H9 (cell line): ENCODE measurements at regions not wholly inside any gene's neighbourhood (a gene's known extent, or its start where the extent isn't known, plus 50 kb on each side); places are given as distances from the start of the nearest gene placed in this dataset.
A peak's percentile ranks its signal among the peaks of the same experiment; 100 is the strongest.

Experiments
- DNase-seq: peaks from one replicate; pipeline ENCODE4 v3.0.0-alpha.2; 2017
- H2AFZ ChIP-seq: one replicate; pipeline ENCODE4 v1.6.1; 2013; ENCODE audit warnings: mild to moderate bottlenecking, low read length, control low read depth, moderate library complexity
- H2AK5ac ChIP-seq: 2 replicates; pipeline ENCODE4 v1.6.1; 2013; ENCODE audit warnings: low read length, control low read depth, mixed read lengths; ENCODE audit not compliant: insufficient read length
- H2BK120ac ChIP-seq: one replicate; pipeline ENCODE4 v1.6.1; 2013; ENCODE audit warnings: low read depth, mild to moderate bottlenecking, low read length, control low read depth, inconsistent platforms; ENCODE audit not compliant: poor library complexity, severe bottlenecking
- H2BK12ac ChIP-seq: 2 replicates; pipeline ENCODE4 v1.6.1; 2013; ENCODE audit warnings: low read length, control low read depth, mixed read lengths, low read depth; ENCODE audit not compliant: insufficient read length
- H2BK15ac ChIP-seq: 2 replicates; pipeline ENCODE4 v1.6.1; 2013; ENCODE audit warnings: low read depth, low read length, control low read depth
- H2BK20ac ChIP-seq: one replicate; pipeline ENCODE4 v1.6.1; 2013; ENCODE audit warnings: low read depth, mild to moderate bottlenecking, low read length, control low read depth, inconsistent platforms; ENCODE audit not compliant: poor library complexity, severe bottlenecking
- H2BK5ac ChIP-seq: 2 replicates; pipeline ENCODE4 v1.6.1; 2013; ENCODE audit warnings: low read length, control low read depth, mixed read lengths; ENCODE audit not compliant: insufficient read length
- H3K14ac ChIP-seq: 2 replicates; pipeline ENCODE4 v1.6.1; 2013; ENCODE audit warnings: low read length, control low read depth; ENCODE audit not compliant: insufficient read depth
- H3K18ac ChIP-seq: 2 replicates; pipeline ENCODE4 v1.6.1; 2013; ENCODE audit warnings: low read depth, mild to moderate bottlenecking, mixed read lengths, low read length, control low read depth; ENCODE audit not compliant: insufficient read length
- H3K23ac ChIP-seq: 2 replicates; pipeline ENCODE4 v1.6.1; 2013; ENCODE audit warnings: low read length, control low read depth, mixed read lengths, low read depth; ENCODE audit not compliant: insufficient read length
- H3K23me2 ChIP-seq: 2 replicates; pipeline ENCODE4 v1.6.1; 2013; ENCODE audit warnings: low read depth, mild to moderate bottlenecking, mixed read lengths, low read length, control low read depth; ENCODE audit not compliant: insufficient read length, poor library complexity, severe bottlenecking
- H3K27ac ChIP-seq: 2 replicates; pipeline ENCODE4 v1.5.1; 2013; ENCODE audit warnings: low read length, control low read depth, mixed read lengths, low read depth; ENCODE audit not compliant: insufficient read length
- H3K27me3 ChIP-seq: 2 replicates; pipeline ENCODE4 v1.6.1; 2013; ENCODE audit warnings: low read length, control low read depth, inconsistent platforms; ENCODE audit not compliant: insufficient read depth
- H3K4ac ChIP-seq: 2 replicates; pipeline ENCODE4 v1.6.1; 2013; ENCODE audit warnings: low read depth, mild to moderate bottlenecking, control low read depth, inconsistent platforms, low read length, moderate library complexity
- H3K4me1 ChIP-seq: 2 replicates; pipeline ENCODE4 v1.6.1; 2013; ENCODE audit warnings: low read length, control low read depth, inconsistent platforms; ENCODE audit not compliant: insufficient read depth
- H3K4me2 ChIP-seq: 2 replicates; pipeline ENCODE4 v1.6.1; 2013; ENCODE audit warnings: low read length, control low read depth, mixed read lengths; ENCODE audit not compliant: insufficient read length, insufficient read depth
- H3K56ac ChIP-seq: 2 replicates; pipeline ENCODE4 v1.6.1; 2013; ENCODE audit warnings: low read depth, mild to moderate bottlenecking, mixed read lengths, low read length, control low read depth; ENCODE audit not compliant: insufficient read length
- H3K79me1 ChIP-seq: 2 replicates; pipeline ENCODE4 v1.6.1; 2013; ENCODE audit warnings: low read depth, mild to moderate bottlenecking, moderate library complexity, low read length, control low read depth, inconsistent platforms; ENCODE audit not compliant: insufficient read depth, poor library complexity, severe bottlenecking
- H3K79me2 ChIP-seq: 2 replicates; pipeline ENCODE4 v1.6.1; 2013; ENCODE audit warnings: low read length, control low read depth, inconsistent platforms; ENCODE audit not compliant: insufficient read depth
- H3K9ac ChIP-seq: 2 replicates; pipeline ENCODE4 v1.6.1; 2013; ENCODE audit warnings: low read length, control low read depth, mixed read lengths; ENCODE audit not compliant: insufficient read length; ENCODE audit errors: extremely low read depth
- H3K9me3 ChIP-seq: one replicate; pipeline ENCODE4 v1.6.1; 2013; ENCODE audit warnings: low read depth, low read length, inconsistent platforms; ENCODE audit not compliant: control insufficient read depth
- H3T11ph ChIP-seq: one replicate; pipeline ENCODE4 v1.6.1; 2013; ENCODE audit warnings: mild to moderate bottlenecking, low read length, control low read depth, inconsistent platforms
- H4K20me1 ChIP-seq: one replicate; pipeline ENCODE4 v1.6.1; 2013; ENCODE audit not compliant: control insufficient read depth, insufficient read length, insufficient read depth
- H4K5ac ChIP-seq: 2 replicates; pipeline ENCODE4 v1.6.1; 2013; ENCODE audit warnings: low read depth, mild to moderate bottlenecking, mixed read lengths, low read length, control low read depth; ENCODE audit not compliant: insufficient read length
- H4K8ac ChIP-seq: replicated peaks from 2 replicates; pipeline ENCODE4 v1.6.1; 2013; ENCODE audit warnings: low read length, control low read depth, mixed read lengths, low read depth; ENCODE audit not compliant: insufficient read length
- H4K91ac ChIP-seq: 2 replicates; pipeline ENCODE4 v1.6.1; 2013; ENCODE audit warnings: low read depth, mild to moderate bottlenecking, moderate library complexity, mixed read lengths, low read length, control low read depth; ENCODE audit not compliant: insufficient read length
- H3K27ac Mint-ChIP-seq, 3 experiments: 2 replicates in 2 of 3; 3 replicates in 1 of 3; pipeline ENCODE4 v1.8.0; 2020 to 2021; ENCODE audit warnings: mixed read lengths in 3 of 3, mild to moderate bottlenecking in 1 of 3, moderate library complexity in 1 of 3
- H3K27me3 Mint-ChIP-seq: 2 replicates; pipeline ENCODE4 v1.8.0; 2021; ENCODE audit warnings: low read depth, mild to moderate bottlenecking, moderate library complexity, mixed read lengths
- H3K36me3 Mint-ChIP-seq, 3 experiments: 2 replicates in 2 of 3; 3 replicates in 1 of 3; pipeline ENCODE4 v1.8.0; 2020 to 2021; ENCODE audit warnings: low read depth in 3 of 3, mixed read lengths in 3 of 3; ENCODE audit not compliant: insufficient read depth in 1 of 3
- H3K4me1 Mint-ChIP-seq, 2 experiments: 2 replicates each; pipeline ENCODE4 v1.8.0; 2020; ENCODE audit warnings: mixed read lengths in 2 of 2
- H3K4me3 Mint-ChIP-seq, 2 experiments: 2 replicates in 1 of 2; 3 replicates in 1 of 2; pipeline ENCODE4 v1.8.0; 2020 to 2021; ENCODE audit warnings: mild to moderate bottlenecking in 2 of 2, mixed read lengths in 2 of 2, moderate library complexity in 1 of 2
- H3K9me3 Mint-ChIP-seq, 2 experiments: 2 replicates in 1 of 2; 3 replicates in 1 of 2; pipeline ENCODE4 v1.8.0; 2020; ENCODE audit warnings: mild to moderate bottlenecking in 2 of 2, mixed read lengths in 2 of 2, moderate library complexity in 1 of 2
- WGBS: extraction: QIAGEN DNeasy Blood & Tissue Kit; methylation state at CpG from one replicate; pipeline ENCODE4 v1.1.7; 2013; ENCODE audit warnings: missing lambda C conversion rate, low lambda C conversion rate, mixed read lengths; ENCODE audit not compliant: insufficient read length; ENCODE audit errors: extremely low coverage; 5-methylcytosine and 5-hydroxymethylcytosine counted together
- TF ChIP-seq, protein P1 (sequence below): fragments of 200-600 bp; sonication (generic); conservative IDR thresholded peaks from 3 replicates; pipeline ENCODE4 v1.8.0; 2021; ENCODE audit warnings: antibody characterized with exemption, mild to moderate bottlenecking

DNA sequence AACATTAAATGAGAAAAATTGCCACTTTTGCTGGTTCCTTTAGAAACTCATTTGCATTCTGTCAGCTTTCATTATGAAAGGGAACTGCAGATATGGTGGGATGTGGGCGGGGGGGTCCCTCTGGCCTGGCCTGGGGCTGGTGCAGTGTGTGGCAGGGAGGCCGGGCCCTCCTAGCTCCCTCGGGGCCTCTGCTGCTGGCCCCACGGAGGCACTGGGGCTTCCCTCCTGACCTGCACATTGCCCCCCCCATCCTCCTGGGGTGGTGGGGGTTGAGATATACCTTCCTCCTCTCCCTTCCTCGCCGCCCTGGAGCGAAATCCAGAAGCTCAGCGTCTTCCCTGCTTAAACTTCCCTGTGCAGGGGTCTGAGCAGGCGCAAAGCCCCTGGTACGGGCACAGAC is 1005.9 kb downstream of the BRD1 start:
- Histone ChIP-seq H3K4me1 (no peaks in the 10 kb centered on the region), H2BK12ac (no peak overlapping the region), H3K9ac (no peak overlapping the region), H3K9me3 (no peaks in the 10 kb centered on the region), H4K5ac (no peak overlapping the region), H3K23me2 (no peaks in the 10 kb centered on the region), H3K4ac (no peak overlapping the region), H4K20me1 (no peaks in the 10 kb centered on the region), H3K23ac (no peak overlapping the region), H2BK20ac (no peak overlapping the region), H4K91ac (no peak overlapping the region), H3K56ac (no peak overlapping the region), H3K18ac (no peak overlapping the region), H2AFZ (no peak overlapping the region), H3K79me2 (no peaks in the 10 kb centered on the region), H3T11ph (no peak overlapping the region), H3K27me3 (no peaks in the 10 kb centered on the region), H2BK5ac (no peak overlapping the region), H2BK15ac (peak overlapping the region; percentile 75; the same call in 1 of the 2 replicates), H3K14ac (no peak overlapping the region; the same call in 1 of the 2 replicates), H4K8ac (no peak overlapping the region), H2BK120ac (no peak overlapping the region), H2AK5ac (no peak overlapping the region), H3K4me2 (no peak overlapping the region), H3K27ac (no peak overlapping the region), H3K79me1 (no peaks in the 10 kb centered on the region)
- Mint-ChIP-seq H3K4me1 (peaks cover 0 to 5% of the 10 kb centered on the region in 2 experiments; a peak in 2 of 4 replicates), H3K27me3 (peaks cover 4% of the 10 kb centered on the region), H3K9me3 (no peaks in the 10 kb centered on the region), H3K27ac (no peak overlapping the region), H3K4me3 (no peak overlapping the region), H3K36me3 (no peaks in the 10 kb centered on the region)
- TF ChIP-seq, protein P1, sequence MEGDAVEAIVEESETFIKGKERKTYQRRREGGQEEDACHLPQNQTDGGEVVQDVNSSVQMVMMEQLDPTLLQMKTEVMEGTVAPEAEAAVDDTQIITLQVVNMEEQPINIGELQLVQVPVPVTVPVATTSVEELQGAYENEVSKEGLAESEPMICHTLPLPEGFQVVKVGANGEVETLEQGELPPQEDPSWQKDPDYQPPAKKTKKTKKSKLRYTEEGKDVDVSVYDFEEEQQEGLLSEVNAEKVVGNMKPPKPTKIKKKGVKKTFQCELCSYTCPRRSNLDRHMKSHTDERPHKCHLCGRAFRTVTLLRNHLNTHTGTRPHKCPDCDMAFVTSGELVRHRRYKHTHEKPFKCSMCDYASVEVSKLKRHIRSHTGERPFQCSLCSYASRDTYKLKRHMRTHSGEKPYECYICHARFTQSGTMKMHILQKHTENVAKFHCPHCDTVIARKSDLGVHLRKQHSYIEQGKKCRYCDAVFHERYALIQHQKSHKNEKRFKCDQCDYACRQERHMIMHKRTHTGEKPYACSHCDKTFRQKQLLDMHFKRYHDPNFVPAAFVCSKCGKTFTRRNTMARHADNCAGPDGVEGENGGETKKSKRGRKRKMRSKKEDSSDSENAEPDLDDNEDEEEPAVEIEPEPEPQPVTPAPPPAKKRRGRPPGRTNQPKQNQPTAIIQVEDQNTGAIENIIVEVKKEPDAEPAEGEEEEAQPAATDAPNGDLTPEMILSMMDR = no peak
- no CpG with 5 or more reads among the region's 10 CpGs for WGBS
- no peak for DNase-seq
